SK-N-SH (cell line): ENCODE measurements at regions not wholly inside any gene's neighbourhood (a gene's known extent, or its start where the extent isn't known, plus 50 kb on each side); places are given as distances from the start of the nearest gene placed in this dataset.

Experiments used
- EP300 ChIP-seq, 2 experiments: IDR thresholded peaks; 2 replicates each; pipeline versions ENCODE4 v1.4.0 to v1.6.1; 2012; ENCODE audit warnings: borderline replicate concordance in 1 of 2, low read depth in 1 of 2, low read length in 1 of 2
- TF ChIP-seq, protein P1 (sequence below): fragments of 200-600 bp; sonication (generic); IDR thresholded peaks from 2 replicates; pipeline ENCODE4 v1.6.1; 2017; ENCODE audit warnings: antibody characterized with exemption, mild to moderate bottlenecking, moderate library complexity
- TF ChIP-seq, protein P2 (sequence below): IDR thresholded peaks from 2 replicates; pipeline ENCODE4; 2012

DNA sequence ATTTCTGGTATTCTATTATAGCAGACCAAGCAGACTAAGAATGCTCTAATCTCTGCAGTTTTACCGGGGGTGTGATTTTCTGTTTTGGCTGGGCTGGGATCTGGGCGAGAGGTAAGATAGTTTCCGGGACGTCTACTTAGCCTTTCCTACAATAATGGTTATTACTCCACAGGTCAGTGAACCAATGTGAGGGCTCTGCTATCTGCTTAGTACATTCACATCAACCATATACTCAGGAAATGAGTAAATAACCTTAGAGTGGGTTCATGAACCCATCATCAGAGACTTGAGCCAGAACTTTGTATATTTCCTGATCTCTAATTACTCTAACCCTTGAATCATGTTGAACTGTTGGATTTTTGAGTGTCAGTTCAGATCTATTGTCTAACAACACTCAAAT lies 90.1 kb upstream of the NOL4 start:
- TF ChIP-seq, protein P1, sequence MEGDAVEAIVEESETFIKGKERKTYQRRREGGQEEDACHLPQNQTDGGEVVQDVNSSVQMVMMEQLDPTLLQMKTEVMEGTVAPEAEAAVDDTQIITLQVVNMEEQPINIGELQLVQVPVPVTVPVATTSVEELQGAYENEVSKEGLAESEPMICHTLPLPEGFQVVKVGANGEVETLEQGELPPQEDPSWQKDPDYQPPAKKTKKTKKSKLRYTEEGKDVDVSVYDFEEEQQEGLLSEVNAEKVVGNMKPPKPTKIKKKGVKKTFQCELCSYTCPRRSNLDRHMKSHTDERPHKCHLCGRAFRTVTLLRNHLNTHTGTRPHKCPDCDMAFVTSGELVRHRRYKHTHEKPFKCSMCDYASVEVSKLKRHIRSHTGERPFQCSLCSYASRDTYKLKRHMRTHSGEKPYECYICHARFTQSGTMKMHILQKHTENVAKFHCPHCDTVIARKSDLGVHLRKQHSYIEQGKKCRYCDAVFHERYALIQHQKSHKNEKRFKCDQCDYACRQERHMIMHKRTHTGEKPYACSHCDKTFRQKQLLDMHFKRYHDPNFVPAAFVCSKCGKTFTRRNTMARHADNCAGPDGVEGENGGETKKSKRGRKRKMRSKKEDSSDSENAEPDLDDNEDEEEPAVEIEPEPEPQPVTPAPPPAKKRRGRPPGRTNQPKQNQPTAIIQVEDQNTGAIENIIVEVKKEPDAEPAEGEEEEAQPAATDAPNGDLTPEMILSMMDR = no peak
- TF ChIP-seq, protein P2, sequence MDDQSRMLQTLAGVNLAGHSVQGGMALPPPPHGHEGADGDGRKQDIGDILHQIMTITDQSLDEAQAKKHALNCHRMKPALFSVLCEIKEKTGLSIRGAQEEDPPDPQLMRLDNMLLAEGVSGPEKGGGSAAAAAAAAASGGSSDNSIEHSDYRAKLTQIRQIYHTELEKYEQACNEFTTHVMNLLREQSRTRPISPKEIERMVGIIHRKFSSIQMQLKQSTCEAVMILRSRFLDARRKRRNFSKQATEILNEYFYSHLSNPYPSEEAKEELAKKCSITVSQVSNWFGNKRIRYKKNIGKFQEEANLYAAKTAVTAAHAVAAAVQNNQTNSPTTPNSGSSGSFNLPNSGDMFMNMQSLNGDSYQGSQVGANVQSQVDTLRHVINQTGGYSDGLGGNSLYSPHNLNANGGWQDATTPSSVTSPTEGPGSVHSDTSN = no peak
- TF ChIP-seq EP300 (IDR thresholded peaks at IDR 0.05; ENCODE audit: borderline replicate concordance in 1 of 2, low read depth in 1 of 2, low read length in 1 of 2) = no peak
